Gastrocnemius medialis (tissue), 4 donors: ENCODE measurements at regions not wholly inside any gene's neighbourhood (a gene's known extent, or its start where the extent isn't known, plus 50 kb on each side); places are given as distances from the start of the nearest gene placed in this dataset.

ENCODE experiments used
- POLR2A ChIP-seq, 2 donors: fragments of 450-650 bp; IDR thresholded peaks; one replicate each; pipeline ENCODE4 v1.6.1; 2017; ENCODE audit warnings: antibody characterized with exemption in 2 of 2, mild to moderate bottlenecking in 2 of 2, moderate library complexity in 2 of 2
- TF ChIP-seq, protein P1 (sequence below), 5 experiments: fragments of 450-650 bp in 3 of 5; fragments of 200-600 bp in 2 of 5; sonication (generic) in 2 of 5; IDR thresholded peaks in 4 of 5; conservative IDR thresholded peaks in 1 of 5; 1 replicate in 4 of 5; 2 replicates in 1 of 5; pipeline ENCODE4 v1.5.1; 2016 to 2019; ENCODE audit warnings: antibody characterized with exemption in 5 of 5, mild to moderate bottlenecking in 3 of 5, moderate library complexity in 3 of 5

DNA sequence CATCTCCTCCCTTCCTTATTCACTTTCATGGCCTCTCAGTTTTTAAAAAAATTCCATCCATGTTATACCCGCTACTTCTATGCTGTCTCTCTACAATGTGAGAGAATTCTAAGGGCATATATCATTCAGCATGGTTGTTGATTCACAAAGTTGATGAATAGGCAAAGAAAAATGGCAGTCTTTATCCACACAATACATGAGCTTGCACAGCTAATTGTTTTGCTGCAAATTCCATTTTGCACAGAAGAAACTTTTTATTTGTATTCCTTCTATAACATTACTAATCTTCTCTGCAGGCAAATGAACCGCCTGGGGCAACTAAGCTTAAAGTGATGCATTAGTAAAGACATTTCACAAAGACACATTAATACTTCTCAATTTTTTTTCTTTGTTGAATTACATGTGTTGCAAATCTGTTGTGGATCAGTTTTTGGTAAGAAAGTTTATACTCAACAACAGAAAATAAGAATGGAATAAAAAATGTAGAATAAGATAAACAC, 196.9 kb downstream of the LIG4 start:
- TF ChIP-seq, protein P1, sequence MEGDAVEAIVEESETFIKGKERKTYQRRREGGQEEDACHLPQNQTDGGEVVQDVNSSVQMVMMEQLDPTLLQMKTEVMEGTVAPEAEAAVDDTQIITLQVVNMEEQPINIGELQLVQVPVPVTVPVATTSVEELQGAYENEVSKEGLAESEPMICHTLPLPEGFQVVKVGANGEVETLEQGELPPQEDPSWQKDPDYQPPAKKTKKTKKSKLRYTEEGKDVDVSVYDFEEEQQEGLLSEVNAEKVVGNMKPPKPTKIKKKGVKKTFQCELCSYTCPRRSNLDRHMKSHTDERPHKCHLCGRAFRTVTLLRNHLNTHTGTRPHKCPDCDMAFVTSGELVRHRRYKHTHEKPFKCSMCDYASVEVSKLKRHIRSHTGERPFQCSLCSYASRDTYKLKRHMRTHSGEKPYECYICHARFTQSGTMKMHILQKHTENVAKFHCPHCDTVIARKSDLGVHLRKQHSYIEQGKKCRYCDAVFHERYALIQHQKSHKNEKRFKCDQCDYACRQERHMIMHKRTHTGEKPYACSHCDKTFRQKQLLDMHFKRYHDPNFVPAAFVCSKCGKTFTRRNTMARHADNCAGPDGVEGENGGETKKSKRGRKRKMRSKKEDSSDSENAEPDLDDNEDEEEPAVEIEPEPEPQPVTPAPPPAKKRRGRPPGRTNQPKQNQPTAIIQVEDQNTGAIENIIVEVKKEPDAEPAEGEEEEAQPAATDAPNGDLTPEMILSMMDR (IDR thresholded peaks at IDR 0.05 in 4 of 5, conservative IDR thresholded peaks at IDR 0.05 in 1 of 5), result no peak
- no peak for TF ChIP-seq POLR2A (IDR thresholded peaks at IDR 0.05)
